ENCODE measurements at regions not wholly inside any gene's neighbourhood (a gene's known extent, or its start where the extent isn't known, plus 50 kb on each side); places are given as distances from the start of the nearest gene placed in this dataset.

GRCh38 chr17:5800131-5800530 lies 215.8 kb upstream of the NLRP1 start:
- Histone ChIP-seq H2AFZ (ENCODE audit: low read depth, low read length, severe bottlenecking) (no peak overlapping the region), H3K36me3 (ENCODE audit: low read length) (no peaks in the 10 kb centered on the region), H4K20me1 (ENCODE audit: low read depth, low read length) (no peaks in the 10 kb centered on the region), H3K9me3 (ENCODE audit: insufficient read depth, low read length) (no peaks in the 10 kb centered on the region), H3F3A (ENCODE audit: insufficient read depth) (no peaks in the 10 kb centered on the region), H3K4me2 (ENCODE audit: low read depth, low read length, poor library complexity, severe bottlenecking) (no peak overlapping the region), H3K79me2 (ENCODE audit: insufficient read depth, low read length) (no peaks in the 10 kb centered on the region), H3K9me2 (replicated peaks; ENCODE audit: insufficient read depth, low read length) (no peaks in the 10 kb centered on the region), H3K4me3 (ENCODE audit: insufficient read depth, low read length, poor library complexity, severe bottlenecking) (no peak overlapping the region), H3K27ac (ENCODE audit: low read depth, low read length) (no peak overlapping the region), H3K27me3 (ENCODE audit: low read length) (no peaks in the 10 kb centered on the region), H3K9ac (ENCODE audit: low read length) (no peak overlapping the region)
- no peak for TF ChIP-seq EZH2phosphoT487 (conservative IDR thresholded peaks at IDR 0.05; ENCODE audit: low read length)
- TF ChIP-seq CTCF (IDR thresholded peaks at IDR 0.05; ENCODE audit: insufficient read depth, low read length, poor library complexity, severe bottlenecking): no peak

- Histone ChIP-seq H3K36me3 (ENCODE audit: low read length) (no peaks in the 10 kb centered on the region), H3K9me3 (ENCODE audit: insufficient read depth, low read length) (no peaks in the 10 kb centered on the region), H3K79me2 (ENCODE audit: insufficient read depth, low read length) (no peaks in the 10 kb centered on the region), H3K27me3 (ENCODE audit: low read length) (no peaks in the 10 kb centered on the region), H3F3A (ENCODE audit: insufficient read depth) (no peaks in the 10 kb centered on the region), H2AFZ (ENCODE audit: low read depth, low read length, severe bottlenecking) (no peak overlapping the region), H3K9me2 (replicated peaks; ENCODE audit: insufficient read depth, low read length) (no peaks in the 10 kb centered on the region), H4K20me1 (ENCODE audit: low read depth, low read length) (no peaks in the 10 kb centered on the region), H3K27ac (ENCODE audit: low read depth, low read length) (no peak overlapping the region), H3K9ac (ENCODE audit: low read length) (no peak overlapping the region), H3K4me2 (ENCODE audit: low read depth, low read length, poor library complexity, severe bottlenecking) (no peak overlapping the region), H3K4me3 (ENCODE audit: insufficient read depth, low read length, poor library complexity, severe bottlenecking) (no peak overlapping the region)
- TF ChIP-seq EZH2phosphoT487 (conservative IDR thresholded peaks at IDR 0.05; ENCODE audit: low read length) (no peak), CTCF (IDR thresholded peaks at IDR 0.05; ENCODE audit: insufficient read depth, low read length, poor library complexity, severe bottlenecking) (no peak)
These were observed 216.3 kb upstream of the NLRP1 start for GRCh38 chr17:5800646-5801045.

GRCh38 chr17:5804251-5804650 lies 219.9 kb upstream of the NLRP1 start:
- no peaks in the 10 kb centered on the region for H3K9me3 ChIP-seq (ENCODE audit: insufficient read depth, low read length)
- H3F3A ChIP-seq (ENCODE audit: insufficient read depth): no peaks in the 10 kb centered on the region
- H2AFZ ChIP-seq (ENCODE audit: low read depth, low read length, severe bottlenecking): no peak overlapping the region
- TF ChIP-seq CTCF (IDR thresholded peaks at IDR 0.05; ENCODE audit: insufficient read depth, low read length, poor library complexity, severe bottlenecking) (no peak), EZH2phosphoT487 (conservative IDR thresholded peaks at IDR 0.05; ENCODE audit: low read length) (no peak)
- no peak overlapping the region for H3K9ac ChIP-seq (ENCODE audit: low read length)
- H3K4me2 ChIP-seq (ENCODE audit: low read depth, low read length, poor library complexity, severe bottlenecking): no peak overlapping the region
- no peaks in the 10 kb centered on the region for H3K9me2 ChIP-seq (replicated peaks; ENCODE audit: insufficient read depth, low read length)
- H3K27me3 ChIP-seq (ENCODE audit: low read length): no peaks in the 10 kb centered on the region
- no peaks in the 10 kb centered on the region for H4K20me1 ChIP-seq (ENCODE audit: low read depth, low read length)
- no peak overlapping the region for H3K27ac ChIP-seq (ENCODE audit: low read depth, low read length)
- no peaks in the 10 kb centered on the region for H3K79me2 ChIP-seq (ENCODE audit: insufficient read depth, low read length)
- H3K4me3 ChIP-seq (ENCODE audit: insufficient read depth, low read length, poor library complexity, severe bottlenecking): no peak overlapping the region
- no peaks in the 10 kb centered on the region for H3K36me3 ChIP-seq (ENCODE audit: low read length)

- Histone ChIP-seq H3K4me3 (ENCODE audit: insufficient read depth, low read length, poor library complexity, severe bottlenecking) (no peak overlapping the region), H4K20me1 (ENCODE audit: low read depth, low read length) (no peaks in the 10 kb centered on the region), H2AFZ (ENCODE audit: low read depth, low read length, severe bottlenecking) (no peak overlapping the region)
These were observed 224.7 kb upstream of the NLRP1 start for GRCh38 chr17:5809056-5809455.

More at GRCh38 chr17:5809056-5809455, 224.7 kb upstream of the NLRP1 start:
- Histone ChIP-seq H3K9me2 (replicated peaks; ENCODE audit: insufficient read depth, low read length) (no peaks in the 10 kb centered on the region), H3K27ac (ENCODE audit: low read depth, low read length) (no peak overlapping the region), H3K9me3 (ENCODE audit: insufficient read depth, low read length) (no peaks in the 10 kb centered on the region), H3K36me3 (ENCODE audit: low read length) (no peaks in the 10 kb centered on the region), H3K79me2 (ENCODE audit: insufficient read depth, low read length) (no peaks in the 10 kb centered on the region), H3K27me3 (ENCODE audit: low read length) (no peaks in the 10 kb centered on the region), H3F3A (ENCODE audit: insufficient read depth) (no peaks in the 10 kb centered on the region), H3K4me2 (ENCODE audit: low read depth, low read length, poor library complexity, severe bottlenecking) (no peak overlapping the region), H3K9ac (ENCODE audit: low read length) (no peak overlapping the region)
- TF ChIP-seq CTCF (IDR thresholded peaks at IDR 0.05; ENCODE audit: insufficient read depth, low read length, poor library complexity, severe bottlenecking) (no peak), EZH2phosphoT487 (conservative IDR thresholded peaks at IDR 0.05; ENCODE audit: low read length) (no peak)

Data from SU-DHL-6 (cell line).